ENCODE measurements at regions not wholly inside any gene's neighbourhood (a gene's known extent, or its start where the extent isn't known, plus 50 kb on each side); places are given as distances from the start of the nearest gene placed in this dataset.

DNA sequence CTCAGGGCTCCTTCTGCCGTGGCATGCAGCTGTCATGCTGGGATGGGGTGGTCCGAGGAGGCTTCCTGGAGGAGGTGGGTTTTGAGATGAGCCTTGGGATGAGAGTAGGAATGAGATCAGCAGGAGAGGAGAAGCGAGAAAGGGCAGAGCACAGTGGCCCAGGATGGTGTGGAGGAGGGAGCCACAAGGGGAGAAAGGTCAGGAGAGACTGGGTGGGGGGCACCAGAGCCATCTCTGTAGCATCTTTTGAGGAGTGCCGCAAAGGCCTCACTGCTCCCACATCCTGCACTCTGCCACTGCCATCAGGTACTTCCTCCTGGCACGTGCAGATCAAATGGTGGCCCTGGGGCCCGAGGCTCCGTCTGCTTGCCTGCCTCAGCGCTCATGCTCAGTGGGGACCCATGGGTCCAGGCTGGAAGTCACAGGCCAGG is 150.2 kb downstream of the MACROH2A1 start:
- no peak for DNase-seq

DNA sequence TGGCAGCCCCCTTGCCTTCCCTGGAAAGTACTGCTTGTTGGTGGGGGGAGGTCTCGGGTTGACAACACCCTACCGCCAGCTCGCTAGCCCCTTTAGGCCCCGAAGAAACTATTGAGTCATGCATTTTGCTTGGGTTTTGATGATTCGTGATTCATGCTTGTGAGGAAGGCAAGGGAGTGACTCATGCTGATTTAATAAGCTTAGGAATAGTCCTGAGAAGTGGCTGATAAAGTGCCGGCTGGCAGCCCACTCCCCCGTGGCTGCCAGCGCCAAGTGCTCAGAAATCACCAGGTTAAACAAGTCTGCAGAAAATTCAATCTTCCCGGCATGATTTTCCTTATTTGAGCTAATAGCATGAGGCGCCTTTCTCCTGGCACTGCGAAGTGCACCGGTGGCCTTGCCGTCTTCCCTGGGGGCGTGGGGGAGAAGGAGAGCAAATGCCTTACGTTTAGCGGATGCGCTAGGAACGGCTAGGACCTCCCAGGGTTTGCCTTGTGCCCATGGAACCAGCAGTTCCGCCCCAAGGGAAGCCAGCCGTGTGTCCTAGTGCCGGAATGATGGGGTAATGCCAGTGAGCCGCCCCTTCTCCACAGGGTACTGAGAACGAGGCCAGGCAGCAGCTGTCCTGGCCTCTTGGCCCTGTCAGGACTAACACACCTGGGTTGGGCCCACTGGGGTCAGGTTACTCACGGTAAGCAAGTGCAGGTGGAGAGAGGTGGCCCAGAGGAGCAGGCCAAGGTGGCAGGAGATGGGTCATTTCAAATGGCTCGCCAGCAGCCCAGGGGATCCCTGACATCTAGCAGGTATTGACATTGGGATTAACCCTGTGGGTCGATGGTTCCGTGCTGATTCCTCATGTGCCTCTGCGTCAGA is 151.9 kb downstream of the MACROH2A1 start:
- DNase-seq = peak in 3 of 56 donors; percentile 31 to 63 (median 58)

- DNase-seq = peak in 2 of 56 donors; percentile 16 to 50
These were observed 152.5 kb downstream of the MACROH2A1 start for GRCh38 chr5:135246605-135246922.

DNA sequence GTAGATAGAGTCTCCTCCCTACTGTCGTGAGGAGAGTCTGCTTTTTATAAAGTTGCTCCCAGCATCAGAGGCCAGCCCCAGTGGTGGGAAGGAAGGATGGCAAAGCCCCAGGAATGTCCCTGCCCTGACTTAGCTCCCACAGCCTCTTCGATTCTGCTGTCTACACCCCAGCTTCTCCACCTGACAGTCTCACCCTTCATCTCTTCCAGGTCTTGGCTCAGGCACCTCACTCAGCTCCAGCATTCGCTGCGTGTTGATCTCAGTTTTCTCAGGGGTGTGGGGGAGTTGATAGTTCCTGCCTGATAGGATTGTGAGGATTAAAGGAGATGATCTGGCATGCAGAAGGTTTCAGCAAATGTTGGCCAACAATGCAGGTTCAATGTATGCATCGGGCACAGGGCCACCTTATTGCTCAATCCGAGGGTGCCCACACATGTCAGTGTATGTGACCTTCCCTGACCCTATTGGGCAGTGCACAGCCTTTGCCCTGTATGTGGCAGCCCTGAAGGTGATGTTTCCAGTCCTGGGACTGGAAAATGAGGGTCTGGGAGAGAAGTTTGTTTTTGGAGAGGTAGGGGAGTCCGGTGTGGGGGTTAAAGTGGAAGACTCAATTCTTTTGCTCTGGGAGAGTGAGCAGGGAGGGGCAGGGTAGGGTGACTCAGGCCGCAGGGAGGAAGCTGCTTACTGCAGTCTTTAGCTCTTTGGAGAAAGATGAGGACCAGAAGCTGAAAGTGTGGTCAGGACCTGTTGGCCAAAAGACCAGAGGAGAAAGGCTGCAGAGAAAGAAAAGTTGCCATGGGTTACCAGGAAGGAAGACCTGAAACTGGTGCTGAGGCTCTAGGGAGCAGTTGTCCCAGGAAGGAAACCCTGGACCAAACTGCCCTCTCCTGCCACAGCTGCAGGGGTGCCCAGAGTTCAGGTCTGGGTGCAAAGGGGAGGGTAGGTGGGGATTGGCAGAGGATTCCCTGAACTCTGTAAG is 153.2 kb downstream of the MACROH2A1 start:
- DNase-seq = no peak

- DNase-seq = no peak
These were observed 154.4 kb downstream of the MACROH2A1 start for GRCh38 chr5:135244620-135245021.

DNA sequence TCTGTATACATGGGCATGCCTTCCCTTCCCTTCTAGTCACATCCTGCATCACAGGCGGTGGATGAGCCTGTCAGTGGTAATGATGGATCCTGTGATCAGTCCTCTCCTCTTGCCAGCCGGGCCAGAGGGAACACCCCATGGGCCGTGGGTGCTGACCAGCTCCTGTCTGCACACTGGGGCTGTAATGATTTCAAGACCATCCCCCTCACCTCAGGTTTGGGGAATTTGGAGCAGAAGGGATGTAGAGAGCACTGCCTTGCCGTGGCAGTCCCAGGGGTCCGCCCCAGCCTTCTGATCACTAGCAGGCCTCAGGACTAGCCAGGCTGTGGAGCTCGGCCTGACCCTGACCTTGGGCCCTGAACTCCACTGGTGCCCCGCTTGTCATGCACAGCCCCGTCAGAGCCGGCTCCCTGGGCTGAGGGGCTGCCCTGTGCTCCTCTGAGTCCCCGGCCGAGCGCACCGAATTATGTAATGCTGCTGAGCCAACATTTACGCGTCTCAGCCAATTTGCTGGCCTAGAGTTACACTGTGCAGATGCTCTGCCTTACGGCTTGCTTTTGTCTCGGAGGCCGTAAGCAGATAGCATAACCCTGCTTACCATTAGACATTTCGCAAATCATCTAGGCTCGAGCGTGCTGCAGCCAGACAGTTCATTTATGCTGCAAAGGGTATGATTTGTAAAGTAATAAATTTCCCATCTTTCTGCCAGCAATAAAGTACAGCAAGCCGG is 155.3 kb downstream of the MACROH2A1 start:
- peak in 1 of 56 donors; percentile 13 for DNase-seq

DNA sequence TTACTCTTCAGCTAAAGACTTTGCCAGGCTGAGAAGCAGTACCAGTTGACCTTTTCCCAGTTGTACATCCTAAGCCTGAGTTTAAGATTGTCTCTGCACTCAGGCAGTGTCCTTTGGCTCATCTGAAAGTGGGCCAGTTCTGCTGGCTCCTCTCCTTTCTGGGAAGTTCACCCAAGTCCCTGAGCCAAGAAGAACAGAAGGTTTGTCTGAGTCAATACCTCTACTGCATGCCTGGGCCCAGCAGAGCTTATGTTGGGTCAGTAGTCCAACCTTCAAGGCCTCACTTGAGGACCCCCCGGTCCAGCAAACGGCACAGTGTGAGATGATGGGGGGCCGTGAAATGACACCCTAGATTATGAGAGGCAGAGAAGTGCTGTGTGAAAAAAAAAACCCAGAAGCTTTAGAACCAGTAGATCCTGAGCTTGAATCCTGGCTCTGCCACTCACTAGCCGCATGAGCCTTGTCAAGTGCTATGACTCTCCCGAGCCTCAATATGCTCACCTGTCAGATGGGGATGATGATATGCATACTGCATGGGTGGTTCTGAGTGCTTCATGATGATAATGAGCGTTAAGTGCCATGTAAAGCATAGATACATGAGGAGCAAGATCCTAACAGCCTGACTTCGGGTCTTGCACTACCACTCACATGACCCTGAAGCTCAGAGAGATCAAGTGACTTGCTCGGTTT is 156.0 kb downstream of the MACROH2A1 start:
- peak in 9 of 56 donors; percentile 18 to 57 (median 29) for DNase-seq

GRCh38 chr5:135242021-135242865 is 156.8 kb downstream of the MACROH2A1 start:
- no peak for DNase-seq

- no peak for DNase-seq
These were observed 157.5 kb downstream of the MACROH2A1 start for GRCh38 chr5:135241536-135241935.

DNA sequence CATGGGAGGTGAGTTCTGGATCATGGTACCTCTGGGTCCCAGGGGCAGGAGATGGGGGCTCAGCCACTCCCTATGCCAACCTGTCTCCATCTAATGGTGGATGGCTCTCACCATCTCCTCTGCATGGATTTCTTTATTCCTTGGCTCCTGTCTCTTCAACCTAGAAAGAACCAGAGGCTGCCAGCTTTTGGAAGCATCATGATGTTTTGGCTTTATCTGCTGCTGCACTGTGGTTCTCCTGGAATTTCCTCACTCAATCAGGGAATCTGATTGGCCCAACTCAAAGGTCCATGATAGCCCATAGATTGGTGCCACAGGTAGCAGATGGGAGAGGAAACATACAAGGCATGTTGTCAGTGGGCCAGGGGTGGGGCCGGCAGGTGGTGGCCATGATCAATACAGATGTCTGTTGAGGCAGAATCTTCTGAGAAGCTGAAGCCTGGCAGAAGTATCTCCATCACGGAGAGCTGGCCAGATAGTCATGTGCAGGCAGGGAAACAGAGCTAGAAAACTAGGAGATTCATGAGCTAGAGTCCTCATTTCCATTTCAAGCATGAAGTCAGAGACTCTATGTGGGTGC is 158.2 kb downstream of the MACROH2A1 start:
- DNase-seq = no peak

DNA sequence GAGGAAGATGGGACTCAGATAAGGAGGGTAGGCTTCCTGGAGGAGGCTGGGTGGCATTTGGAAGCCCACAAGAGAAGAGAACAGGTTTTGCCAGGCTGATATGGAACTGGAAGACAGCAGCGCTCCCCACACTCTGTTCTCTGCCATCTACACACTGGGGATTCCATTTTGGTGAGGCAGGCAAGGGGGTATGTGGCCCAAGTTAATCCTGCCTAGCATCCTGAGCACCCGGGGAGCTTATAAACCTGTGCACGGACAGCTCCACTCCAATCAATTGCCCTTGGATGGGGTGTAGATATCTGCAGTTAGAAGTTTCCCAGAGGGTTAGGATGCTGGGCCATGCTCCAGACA is 158.8 kb downstream of the MACROH2A1 start:
- DNase-seq = no peak

- DNase-seq = no peak
These were observed 159.4 kb downstream of the MACROH2A1 start for GRCh38 chr5:135239453-135240282.

GRCh38 chr5:135238622-135239452 is 160.2 kb downstream of the MACROH2A1 start:
- no peak for DNase-seq

- DNase-seq = no peak
These were observed 161.3 kb downstream of the MACROH2A1 start for GRCh38 chr5:135237748-135238103.

DNA sequence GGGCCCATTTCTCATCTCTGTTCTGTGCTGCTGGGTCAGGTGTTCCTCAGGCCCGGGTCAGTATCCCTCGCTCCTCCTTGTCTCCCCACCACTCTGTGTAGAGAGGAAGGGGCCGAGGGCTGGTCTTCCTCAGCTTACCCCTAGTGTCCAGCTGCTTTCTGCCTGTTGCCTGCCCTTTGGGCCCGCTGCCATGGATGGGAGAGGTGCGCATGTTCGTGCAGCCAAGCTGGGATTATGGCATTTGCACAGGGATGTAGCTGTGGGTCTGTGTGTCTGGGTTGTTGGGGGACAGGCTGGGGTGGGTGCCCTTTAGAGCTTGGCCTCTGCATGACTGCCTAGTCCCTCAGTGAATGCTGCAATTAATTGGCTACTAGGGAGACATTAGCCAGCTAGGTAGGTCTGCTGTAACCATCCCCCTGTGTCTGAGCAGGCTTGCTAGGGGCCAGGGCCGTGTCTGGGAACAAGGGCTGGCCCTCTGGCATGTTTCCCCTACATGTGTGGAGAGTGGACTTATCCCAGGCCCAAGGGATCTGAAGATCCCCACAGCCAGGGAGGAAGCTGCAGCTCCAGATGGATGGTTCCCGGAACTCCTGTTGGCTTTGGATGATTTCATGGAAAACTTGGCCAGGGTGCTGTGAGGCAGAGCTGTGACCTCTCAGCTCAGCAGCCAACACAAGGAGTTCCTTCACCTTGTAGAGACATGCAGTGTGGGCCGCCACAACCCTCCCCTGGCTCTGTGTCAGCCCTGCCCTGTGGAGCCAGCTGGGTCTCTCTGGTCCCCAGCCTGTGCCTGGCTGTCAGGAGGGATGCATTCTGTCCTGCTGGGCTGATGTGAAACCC is 161.9 kb downstream of the MACROH2A1 start:
- DNase-seq = no peak

DNA sequence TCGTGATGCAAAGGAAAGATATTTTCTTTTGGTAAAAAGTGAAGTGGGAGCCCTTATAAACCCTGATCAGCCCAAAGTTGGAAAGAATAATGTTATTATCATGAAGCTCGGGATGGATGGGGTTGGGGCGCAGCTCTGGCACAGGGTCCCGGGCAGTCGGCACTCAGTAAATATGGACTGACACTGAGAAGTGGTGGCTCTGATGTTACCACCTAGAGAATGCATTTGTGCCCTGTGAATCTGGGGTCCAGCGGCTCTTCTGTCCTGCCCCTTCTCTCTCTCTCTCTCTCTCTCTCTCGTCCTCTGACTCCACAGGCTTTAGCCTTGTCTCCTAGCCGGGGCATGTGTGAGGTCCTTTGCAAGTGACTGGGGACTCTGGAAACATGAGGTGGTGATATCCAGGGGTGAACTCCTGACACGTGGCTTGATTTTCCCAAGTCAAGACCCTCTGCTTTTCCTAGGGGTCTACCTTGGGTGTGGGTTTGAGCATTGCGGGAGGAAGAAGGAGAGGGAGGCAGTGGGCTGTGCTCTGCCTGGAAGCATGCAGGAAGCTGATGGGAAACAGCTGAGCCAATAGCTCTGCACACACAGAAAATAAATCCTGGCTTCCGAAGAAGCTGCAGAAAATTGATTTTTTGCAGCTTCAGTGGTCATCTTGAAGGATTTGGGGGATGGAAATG is 162.7 kb downstream of the MACROH2A1 start:
- DNase-seq = no peak
